GM12872 (cell line): ENCODE measurements at regions not wholly inside any gene's neighbourhood (a gene's known extent, or its start where the extent isn't known, plus 50 kb on each side); places are given as distances from the start of the nearest gene placed in this dataset.

Source experiments
- TF ChIP-seq, protein P1 (sequence below): IDR thresholded peaks from 3 replicates; pipeline ENCODE4 v1.5.1; 2011; ENCODE audit warnings: low read depth, mild to moderate bottlenecking, low read length, moderate library complexity; ENCODE audit not compliant: insufficient read depth

DNA sequence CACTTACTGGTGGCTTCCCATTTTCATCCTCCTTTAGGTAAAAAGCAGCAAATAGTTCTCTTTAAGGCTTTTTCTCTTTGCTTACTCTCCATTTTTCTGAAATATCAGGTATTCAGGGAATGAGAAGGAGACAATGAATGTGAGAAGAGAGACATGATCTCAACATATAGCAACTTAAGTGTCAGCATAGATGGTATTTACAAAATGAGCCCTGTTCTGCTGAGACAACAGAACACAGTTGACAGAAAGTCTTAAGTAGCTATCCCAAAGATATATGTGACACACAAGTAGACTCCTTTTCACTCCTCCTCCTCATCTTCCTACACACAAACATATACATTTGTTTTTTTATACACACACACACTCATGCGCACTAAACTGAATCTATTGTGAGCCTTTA lies 649.3 kb upstream of the WWC1 start:
- TF ChIP-seq, protein P1, sequence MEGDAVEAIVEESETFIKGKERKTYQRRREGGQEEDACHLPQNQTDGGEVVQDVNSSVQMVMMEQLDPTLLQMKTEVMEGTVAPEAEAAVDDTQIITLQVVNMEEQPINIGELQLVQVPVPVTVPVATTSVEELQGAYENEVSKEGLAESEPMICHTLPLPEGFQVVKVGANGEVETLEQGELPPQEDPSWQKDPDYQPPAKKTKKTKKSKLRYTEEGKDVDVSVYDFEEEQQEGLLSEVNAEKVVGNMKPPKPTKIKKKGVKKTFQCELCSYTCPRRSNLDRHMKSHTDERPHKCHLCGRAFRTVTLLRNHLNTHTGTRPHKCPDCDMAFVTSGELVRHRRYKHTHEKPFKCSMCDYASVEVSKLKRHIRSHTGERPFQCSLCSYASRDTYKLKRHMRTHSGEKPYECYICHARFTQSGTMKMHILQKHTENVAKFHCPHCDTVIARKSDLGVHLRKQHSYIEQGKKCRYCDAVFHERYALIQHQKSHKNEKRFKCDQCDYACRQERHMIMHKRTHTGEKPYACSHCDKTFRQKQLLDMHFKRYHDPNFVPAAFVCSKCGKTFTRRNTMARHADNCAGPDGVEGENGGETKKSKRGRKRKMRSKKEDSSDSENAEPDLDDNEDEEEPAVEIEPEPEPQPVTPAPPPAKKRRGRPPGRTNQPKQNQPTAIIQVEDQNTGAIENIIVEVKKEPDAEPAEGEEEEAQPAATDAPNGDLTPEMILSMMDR = no peak

DNA sequence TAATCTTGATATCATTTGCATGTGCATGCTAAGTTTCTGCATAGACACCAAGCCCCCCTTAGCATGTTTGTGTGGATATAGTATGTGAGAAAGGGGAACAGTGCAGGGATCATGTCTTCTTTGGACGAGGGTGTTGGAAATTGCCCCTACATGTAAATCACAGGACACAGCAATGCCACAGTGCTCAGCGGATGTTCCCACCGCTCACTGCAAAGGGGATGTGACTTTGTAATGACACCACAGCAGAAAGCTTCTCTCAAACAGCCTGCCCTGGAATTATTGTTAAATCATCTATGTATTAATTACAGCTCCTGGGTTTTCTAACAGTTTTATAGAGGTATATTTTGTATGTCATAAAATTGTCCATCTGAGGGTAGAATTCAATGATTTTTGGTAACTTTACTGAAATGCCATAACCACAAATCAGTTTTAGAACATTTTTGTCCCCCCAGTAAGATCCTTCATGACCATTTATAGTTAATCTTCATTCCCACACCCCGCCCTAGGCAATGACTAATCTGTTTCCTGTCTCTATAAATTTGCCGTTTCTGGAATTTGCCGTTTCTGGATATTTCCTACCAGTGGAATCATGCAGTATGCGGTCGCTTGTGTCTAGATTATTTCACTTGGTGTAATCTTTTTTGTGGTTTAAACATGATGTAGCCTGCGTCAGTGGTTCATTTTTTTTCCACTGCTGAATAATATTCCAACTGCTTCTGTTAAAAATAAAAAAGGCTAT lies 648.5 kb upstream of the WWC1 start:
- TF ChIP-seq, protein P1 = no peak

DNA sequence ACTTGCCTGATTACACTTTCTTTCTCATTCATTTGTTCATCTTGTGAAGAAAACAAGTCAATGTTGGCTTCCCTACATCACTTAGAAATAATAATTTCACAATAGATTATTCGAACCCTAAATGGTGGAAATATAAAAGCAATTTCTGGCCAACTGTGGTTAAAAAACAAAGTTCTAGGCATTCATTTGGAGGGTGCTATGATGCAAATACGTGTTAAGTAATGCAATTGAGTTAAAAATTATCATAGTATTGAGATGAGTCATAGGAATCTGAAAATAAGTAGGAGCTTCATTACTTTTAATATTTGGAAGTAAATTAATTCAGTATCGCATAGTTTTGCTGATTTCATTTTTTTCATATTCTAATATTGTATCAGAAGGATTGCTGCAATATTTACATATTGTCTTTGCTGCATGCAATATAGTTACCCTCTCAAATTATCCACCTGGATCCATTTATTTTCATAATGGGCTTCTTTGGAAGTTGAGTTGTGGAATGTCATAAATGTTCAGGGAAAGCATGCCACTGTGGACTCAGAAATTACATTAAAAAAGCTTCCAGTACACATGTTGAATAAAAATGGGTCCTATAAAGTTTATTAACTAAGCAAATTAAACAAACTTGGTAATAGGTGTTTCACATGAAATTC lies 647.7 kb upstream of the WWC1 start:
- TF ChIP-seq, protein P1 = no peak

DNA sequence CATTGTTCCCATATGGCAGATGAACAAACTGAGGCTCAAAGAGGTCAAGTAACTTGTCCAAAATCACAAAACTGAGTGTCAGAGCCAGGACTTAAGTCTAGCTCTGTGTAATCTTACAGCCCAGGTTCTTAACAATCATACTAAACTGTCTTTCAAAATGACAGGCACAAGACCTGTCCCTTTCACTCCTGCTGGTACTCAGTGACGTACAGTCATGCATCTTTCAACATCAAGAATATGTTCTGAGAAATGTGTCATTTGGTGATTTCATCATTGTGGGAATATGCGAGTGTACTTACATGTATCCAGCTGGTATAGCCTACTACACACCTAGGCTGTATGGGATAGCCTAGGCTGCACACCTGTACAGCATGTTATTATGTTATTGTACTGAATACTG lies 646.8 kb upstream of the WWC1 start:
- TF ChIP-seq, protein P1 = no peak

DNA sequence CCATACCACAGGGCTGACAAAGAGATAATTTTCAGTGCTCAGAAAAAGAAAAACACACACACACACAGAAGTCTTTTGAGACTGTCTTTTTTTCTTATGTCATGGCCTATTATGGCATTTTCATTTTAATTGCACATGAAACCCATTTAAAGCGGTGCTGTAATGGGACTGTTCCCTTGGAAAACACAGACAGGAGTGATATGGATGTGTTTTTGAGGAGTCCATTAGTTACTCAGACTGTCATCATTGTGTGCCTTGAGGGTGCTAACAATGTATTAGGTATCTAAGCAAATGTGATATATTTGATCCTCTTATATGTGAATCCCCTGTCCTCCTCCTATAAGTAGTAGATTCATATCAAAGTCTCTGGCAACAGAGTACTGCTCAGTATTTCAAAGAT lies 642.0 kb upstream of the WWC1 start:
- TF ChIP-seq, protein P1 = no peak

DNA sequence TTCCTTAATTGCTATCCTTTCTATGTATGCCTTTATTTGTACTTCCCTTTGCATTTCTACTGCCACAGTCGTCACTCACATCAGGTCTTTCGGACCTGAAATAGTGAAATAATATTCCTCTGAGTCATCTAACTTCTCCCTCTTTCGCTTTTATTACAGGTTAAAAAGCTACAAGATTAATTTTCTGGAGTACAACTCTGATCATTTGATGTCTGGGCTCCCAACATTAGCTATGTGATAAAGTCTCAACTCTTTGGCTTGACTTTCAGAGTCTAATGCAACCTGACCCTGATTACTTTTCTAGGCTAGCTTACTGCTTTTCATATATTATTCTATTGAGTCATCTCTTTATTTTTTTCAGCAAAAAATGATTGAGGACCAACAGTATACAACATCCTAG lies 638.8 kb upstream of the WWC1 start:
- TF ChIP-seq, protein P1 = no peak

DNA sequence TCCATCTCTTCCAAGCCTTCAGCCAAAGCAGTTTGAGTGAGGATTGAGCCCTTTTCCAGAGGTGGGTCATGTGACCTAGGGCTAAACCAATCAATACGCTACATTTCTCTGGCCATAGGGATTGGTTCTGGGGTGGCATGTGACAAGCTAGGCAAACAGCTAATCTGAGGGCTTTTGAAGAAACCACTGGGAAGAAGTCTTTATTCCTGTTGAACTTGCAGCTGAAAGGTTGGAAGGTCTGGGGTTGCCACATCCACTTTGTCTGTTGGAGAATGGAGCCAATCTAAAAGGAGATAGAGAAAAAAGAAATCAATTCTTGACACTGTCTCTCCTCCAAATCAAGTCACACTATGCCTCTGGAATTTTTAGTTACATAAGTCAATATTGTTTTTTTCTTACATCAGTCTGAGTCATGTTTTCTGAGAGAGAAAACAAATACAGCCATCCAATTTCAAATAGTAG lies 637.8 kb upstream of the WWC1 start:
- TF ChIP-seq, protein P1 = no peak
